ENCODE measurements at regions not wholly inside any gene's neighbourhood (a gene's known extent, or its start where the extent isn't known, plus 50 kb on each side); places are given as distances from the start of the nearest gene placed in this dataset.
"Not testable (repeated sequence)": the region's sequence is repeated elsewhere in the genome, so short reads cannot be mapped to it uniquely, and the experiment has no call there.

DNA sequence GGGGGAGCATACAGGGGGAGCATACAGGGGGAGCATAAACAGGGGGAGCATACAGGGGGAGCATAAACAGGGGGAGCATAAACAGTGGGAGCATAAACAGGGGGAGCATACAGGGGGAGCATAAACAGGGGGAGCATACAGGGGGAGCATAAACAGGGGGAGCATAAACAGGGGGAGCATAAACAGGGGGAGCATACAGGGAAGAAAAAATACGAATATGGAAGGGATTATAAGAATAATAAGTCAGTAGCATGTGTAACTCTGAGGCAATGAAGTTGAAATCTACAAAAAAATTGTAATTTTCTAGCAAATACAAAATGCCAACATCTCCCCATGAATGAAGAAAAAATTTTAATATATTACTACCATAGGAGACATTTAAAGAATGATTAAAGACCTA is 101.3 kb upstream of the FOXQ1 start:
- not testable (repeated sequence) for TF ChIP-seq RAD21 (IDR thresholded peaks at IDR 0.05; ENCODE audit: low read depth); POLR2AphosphoS5 (IDR thresholded peaks at IDR 0.05; ENCODE audit: low read depth, low read length)
